ENCODE measurements at regions not wholly inside any gene's neighbourhood (a gene's known extent, or its start where the extent isn't known, plus 50 kb on each side); places are given as distances from the start of the nearest gene placed in this dataset.

DNA sequence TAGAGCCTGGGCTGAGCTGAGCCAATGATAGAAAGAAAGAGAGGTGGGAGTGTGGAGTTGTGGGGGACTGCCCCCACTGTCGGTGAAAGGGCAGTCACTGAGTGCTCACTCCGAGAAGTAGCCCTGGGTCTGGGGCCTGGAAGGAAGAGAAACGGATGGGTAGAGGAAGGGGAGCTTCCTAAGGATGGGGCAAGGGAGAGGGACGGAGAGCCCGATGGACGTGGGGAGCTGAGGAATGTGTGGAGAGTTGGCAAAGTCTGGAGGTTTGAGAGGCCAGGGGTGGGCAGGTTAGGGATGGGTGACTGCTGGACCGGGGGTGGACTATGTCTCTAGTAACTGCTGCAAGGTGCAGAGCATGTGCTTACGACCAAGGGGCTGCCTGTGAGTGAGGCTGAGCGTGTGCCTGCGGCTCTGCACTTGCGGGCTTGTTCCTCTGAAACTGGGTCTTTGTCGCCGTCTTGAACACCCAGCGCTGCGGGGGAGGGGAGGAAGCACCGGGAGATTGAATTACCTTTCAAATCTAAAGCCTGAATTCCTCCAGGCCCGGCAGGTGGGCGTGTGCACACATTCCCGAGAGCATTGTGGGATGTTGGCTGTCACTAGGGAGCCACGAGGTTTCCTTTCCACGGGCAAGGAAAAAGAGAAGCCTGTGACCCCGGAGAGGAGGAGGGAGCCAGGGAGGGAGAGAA lies 76.4 kb upstream of the ARAP3 start:
- Histone ChIP-seq H3K27ac (peak overlapping the region in 1 of 2 donors; percentile 65), H3K4me3 (no peak overlapping the region), H3K4me1 (replicated peaks in 1 of 2) (peaks cover 25 to 32% of the 10 kb centered on the region in 2 donors)
- peak in 7 of 8 experiments; percentile 37 to 85 (median 74) for ATAC-seq (replicated peaks in 6 of 8)
- WGBS, 10 experiments, result 5 to 90% (median 33%) methylated on average over 1 to 7 of the region's 22 CpGs; no CpG with 5 or more reads in 1 of the 10 experiments
- in situ Hi-C loops (cut with MboI; ENCODE audit: low pct_unique_long_range_greater_than_20kb in 2 of 9, low sequenced_read_pairs in 9 of 9, unreplicated experiment in 9 of 9), result no loop called here

DNA sequence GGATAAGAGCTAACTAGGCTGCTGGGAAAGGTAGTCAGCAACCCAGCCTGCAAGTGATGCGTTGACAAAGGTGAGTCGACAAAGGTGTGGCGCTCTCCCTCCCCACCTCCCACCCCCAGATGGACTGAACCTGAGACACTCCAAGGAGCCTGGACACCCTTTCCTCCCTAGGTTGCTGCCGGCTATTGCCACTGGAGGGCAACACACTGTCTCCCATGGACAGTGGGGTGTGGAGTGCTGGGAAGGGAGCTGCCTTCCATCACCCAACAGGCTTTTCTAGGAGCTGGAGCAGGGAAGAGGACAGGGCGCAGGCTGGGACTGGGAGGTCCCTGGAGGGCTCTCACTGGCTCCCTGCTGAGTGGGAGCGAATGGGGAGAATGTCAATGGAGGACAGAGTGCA lies 75.4 kb upstream of the ARAP3 start:
- Histone ChIP-seq H3K4me1 (replicated peaks in 1 of 2) (peaks cover 20 to 22% of the 10 kb centered on the region in 2 donors), H3K4me3 (no peak overlapping the region), H3K27ac (no peak overlapping the region)
- WGBS, 10 experiments, result 0 to 20% methylated on average over 1 to 2 of the region's 6 CpGs; no CpG with 5 or more reads in 8 of the 10 experiments
- peak in 5 of 8 experiments; percentile 29 to 90 (median 85) for ATAC-seq (replicated peaks in 6 of 8)
- in situ Hi-C loops (cut with MboI; ENCODE audit: low pct_unique_long_range_greater_than_20kb in 2 of 9, low sequenced_read_pairs in 9 of 9, unreplicated experiment in 9 of 9), result no loop called here

GRCh38 chr5:141756196-141756595 lies 74.2 kb upstream of the ARAP3 start:
- Histone ChIP-seq H3K27ac (no peak overlapping the region), H3K4me1 (replicated peaks in 1 of 2) (peaks cover 20 to 22% of the 10 kb centered on the region in 2 donors), H3K4me3 (no peak overlapping the region)
- in situ Hi-C loops (cut with MboI; ENCODE audit: low pct_unique_long_range_greater_than_20kb in 2 of 9, low sequenced_read_pairs in 9 of 9, unreplicated experiment in 9 of 9), result no loop called here
- no peak for ATAC-seq (replicated peaks in 6 of 8)
- WGBS, 10 experiments, result 60% methylated on average over 2 of the region's 3 CpGs; no CpG with 5 or more reads in 9 of the 10 experiments

DNA sequence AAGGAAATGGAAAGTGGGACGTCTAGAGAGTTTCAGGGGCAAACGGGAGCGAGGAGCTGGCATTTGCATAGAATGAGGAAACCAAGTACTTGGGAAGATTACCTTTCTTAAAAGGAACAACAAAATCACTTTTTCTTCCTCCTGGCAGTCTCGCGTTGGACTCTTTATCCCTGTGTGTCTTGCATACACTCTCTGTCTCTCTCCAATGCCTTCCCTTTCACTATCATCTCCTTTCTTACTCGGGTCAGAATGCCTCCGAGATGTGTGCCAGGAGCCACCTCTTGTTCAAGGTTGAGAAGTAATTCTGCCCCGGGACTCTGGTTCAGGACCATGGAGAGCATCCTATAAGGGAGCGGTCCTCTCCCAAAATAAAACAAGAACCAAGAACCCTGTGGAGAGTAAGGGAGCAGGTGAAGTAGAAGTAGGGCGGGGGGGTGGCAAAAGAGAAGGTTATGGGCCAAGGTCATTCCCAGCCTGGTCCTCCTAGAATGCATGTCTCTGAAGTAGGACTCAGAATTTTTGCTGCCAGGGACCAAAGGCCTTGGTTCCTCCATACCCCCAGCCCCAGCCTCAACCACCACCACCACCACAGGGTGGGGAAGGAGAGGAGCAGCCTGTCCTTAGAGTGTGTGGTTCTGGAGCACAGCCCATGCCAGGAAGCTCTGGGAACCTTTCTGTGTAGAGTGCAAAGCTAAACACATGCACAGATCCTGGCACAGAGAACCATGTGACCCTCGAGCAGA lies 72.1 kb upstream of the ARAP3 start:
- no peak overlapping the region for H3K4me3 ChIP-seq
- ATAC-seq (replicated peaks in 6 of 8), result peak in 3 of 8 experiments; percentile 29 to 59 (median 37)
- in situ Hi-C loops (cut with MboI; ENCODE audit: low pct_unique_long_range_greater_than_20kb in 2 of 9, low sequenced_read_pairs in 9 of 9, unreplicated experiment in 9 of 9), result no loop called here
- H3K4me1 ChIP-seq (replicated peaks in 1 of 2), result peaks cover 16 to 20% of the 10 kb centered on the region in 2 donors
- 0 to 52% (median 18%) methylated on average over 2 to 7 of the region's 11 CpGs; no CpG with 5 or more reads in 2 of the 10 experiments for WGBS, 10 experiments
- no peak overlapping the region for H3K27ac ChIP-seq

DNA sequence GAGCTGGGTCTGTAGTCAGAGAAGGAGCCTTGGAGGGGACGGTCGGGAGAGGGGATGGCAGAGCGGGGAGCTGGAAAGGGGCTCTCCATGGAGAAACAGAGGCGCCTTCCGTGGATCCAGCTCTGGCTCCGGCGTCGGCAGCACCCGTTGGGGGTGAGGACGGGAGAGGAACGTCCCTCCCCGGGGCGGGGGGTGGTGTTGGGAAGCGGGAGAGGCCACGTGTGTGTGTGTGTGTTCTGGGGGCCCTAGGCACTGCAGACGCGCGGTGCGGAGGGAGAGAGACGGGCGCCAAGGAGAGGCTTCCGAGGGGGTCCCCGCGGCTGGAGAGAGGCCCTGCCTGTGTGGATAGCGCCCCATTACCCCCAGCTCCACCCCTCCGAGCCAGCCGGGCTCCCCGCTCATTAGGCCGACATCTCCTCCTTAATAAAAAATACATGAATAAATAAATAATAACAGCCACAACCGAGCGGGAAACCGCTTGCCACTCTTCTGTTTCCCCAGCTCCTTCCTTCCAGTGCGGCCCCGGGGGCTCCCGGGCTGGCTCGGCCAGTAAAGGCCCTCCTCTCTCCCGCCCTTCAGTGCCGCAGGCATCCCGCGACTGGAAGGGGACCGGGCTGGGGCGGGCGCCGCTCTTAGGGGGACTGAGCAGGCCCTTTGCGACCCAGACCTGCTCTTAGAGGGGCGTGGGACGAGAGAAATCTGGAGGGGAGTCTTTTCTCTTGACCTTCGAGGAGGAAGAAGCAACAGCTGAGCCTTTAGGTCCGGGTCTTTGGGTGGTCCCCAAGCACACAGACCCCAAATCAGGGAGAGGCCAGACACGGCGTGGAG lies 71.3 kb upstream of the ARAP3 start:
- ATAC-seq (replicated peaks in 6 of 8), result peak in 2 of 8 experiments; percentile 9 to 46
- Histone ChIP-seq H3K4me3 (no peak overlapping the region), H3K4me1 (replicated peaks in 1 of 2) (peaks cover 12 to 17% of the 10 kb centered on the region in 2 donors), H3K27ac (no peak overlapping the region)
- in situ Hi-C loops (cut with MboI; ENCODE audit: low pct_unique_long_range_greater_than_20kb in 2 of 9, low sequenced_read_pairs in 9 of 9, unreplicated experiment in 9 of 9), result no loop called here
- WGBS, 10 experiments, result 0 to 87% (median 60%) methylated on average over 1 to 15 of the region's 51 CpGs; no CpG with 5 or more reads in 1 of the 10 experiments

DNA sequence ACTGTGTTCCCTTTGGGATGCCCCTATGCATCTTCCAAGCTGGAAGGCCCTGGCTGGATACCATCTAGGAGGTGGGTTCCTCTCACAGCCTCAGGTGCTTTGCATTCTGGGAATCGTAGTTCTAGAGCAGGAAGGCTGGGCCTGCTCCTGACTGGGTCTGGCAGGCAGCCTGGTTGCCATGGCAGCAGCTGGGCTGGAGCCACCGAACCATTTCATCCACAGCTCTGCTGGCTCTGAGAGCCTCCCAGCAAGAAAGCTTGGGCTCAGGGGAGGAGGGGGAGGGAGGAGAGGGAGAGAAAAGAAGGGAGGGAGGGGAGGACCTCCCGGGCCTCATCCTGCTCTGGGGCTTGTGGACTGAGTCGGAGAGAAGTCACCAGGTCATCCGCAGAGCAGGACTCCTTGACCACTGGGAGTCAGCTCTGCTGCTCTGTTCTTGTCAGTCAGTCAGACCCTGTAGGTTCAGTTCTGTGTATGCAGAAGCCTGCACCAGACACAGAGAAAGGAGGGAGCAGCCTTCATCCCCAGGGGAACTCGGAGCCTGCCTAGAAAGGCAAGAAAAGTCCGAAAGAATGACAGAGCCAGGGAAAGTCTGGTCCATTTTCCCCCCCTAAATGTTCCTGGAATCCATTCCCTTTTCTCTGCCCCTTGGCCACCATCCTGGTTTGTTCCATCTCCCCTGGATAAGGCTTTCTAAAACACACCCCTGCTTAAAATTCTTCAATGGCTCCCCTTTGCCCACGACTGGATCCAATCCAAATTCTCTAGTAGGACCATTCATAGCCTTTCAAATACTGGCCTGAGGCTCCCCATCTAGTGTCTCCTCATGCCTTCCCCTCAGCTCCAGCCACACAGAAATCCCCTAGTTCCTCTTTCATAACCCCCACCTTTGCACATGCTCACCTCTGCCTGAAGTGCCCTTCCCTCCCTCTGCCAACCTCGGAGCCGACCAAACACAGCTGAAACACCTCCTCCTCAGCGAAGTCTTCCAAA lies 65.4 kb upstream of the ARAP3 start:
- Histone ChIP-seq H3K27ac (peak overlapping the region in 1 of 2 donors; percentile 59), H3K4me3 (no peak overlapping the region), H3K4me1 (replicated peaks in 1 of 2) (peaks cover 41 to 52% of the 10 kb centered on the region in 2 donors)
- in situ Hi-C loops (cut with MboI; ENCODE audit: low pct_unique_long_range_greater_than_20kb in 2 of 9, low sequenced_read_pairs in 9 of 9, unreplicated experiment in 9 of 9), result no loop called here
- ATAC-seq (replicated peaks in 6 of 8), result peak; percentile 93 to 98 (median 96)
- WGBS, 10 experiments, result 0 to 92% (median 55%) methylated on average over 1 to 3 of the region's 11 CpGs; no CpG with 5 or more reads in 2 of the 10 experiments

DNA sequence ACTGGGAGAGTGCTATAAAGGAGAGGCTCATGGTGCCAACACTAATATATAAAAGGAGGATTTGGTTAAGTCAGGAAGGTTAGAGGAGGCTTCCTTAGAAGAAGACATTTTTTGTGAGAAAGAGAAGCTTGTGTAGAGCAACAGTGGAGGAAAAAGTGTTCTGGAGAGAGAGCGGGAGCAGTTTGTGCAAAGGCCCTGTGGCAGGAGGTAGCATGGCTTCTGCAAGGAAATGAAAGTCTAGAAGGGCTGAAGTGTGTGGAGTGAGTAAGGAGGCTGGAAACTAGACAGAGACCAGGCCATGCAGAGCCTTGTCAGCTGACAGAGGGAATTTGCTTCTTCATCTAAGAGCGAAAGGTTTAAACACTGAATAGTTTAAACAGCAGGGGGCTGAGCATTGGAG lies 64.4 kb upstream of the ARAP3 start:
- 63 to 100% (median 94%) methylated on average over 1 to 2 of the region's 2 CpGs; no CpG with 5 or more reads in 1 of the 10 experiments for WGBS, 10 experiments
- peaks cover 52 to 62% of the 10 kb centered on the region in 2 donors for H3K4me1 ChIP-seq (replicated peaks in 1 of 2)
- H3K27ac ChIP-seq, result no peak overlapping the region
- ATAC-seq (replicated peaks in 6 of 8), result no peak
- no peak overlapping the region for H3K4me3 ChIP-seq
- in situ Hi-C loops (cut with MboI; ENCODE audit: low pct_unique_long_range_greater_than_20kb in 2 of 9, low sequenced_read_pairs in 9 of 9, unreplicated experiment in 9 of 9), result no loop called here

DNA sequence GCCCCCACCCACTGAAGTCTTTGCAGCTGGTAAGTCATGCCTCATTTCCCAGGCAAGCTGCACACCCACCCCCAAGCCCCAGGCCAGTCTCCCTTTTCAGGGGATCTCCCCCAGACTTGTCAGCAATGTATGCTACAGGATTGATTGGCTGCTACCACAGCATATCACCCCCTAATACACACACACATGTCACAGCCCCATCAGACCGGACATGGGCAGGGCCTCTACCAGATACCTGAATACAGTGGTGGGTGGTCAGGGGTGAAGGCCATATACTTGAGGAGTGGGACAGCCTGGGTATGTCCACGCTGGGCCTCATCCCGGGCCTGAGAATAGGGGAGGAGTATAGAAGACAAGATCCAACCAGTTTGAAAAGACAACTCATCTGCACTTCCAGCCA lies 63.4 kb upstream of the ARAP3 start:
- 10 to 100% methylated on average over 1 to 2 of the region's 3 CpGs; no CpG with 5 or more reads in 8 of the 10 experiments for WGBS, 10 experiments
- Histone ChIP-seq H3K4me3 (no peak overlapping the region), H3K27ac (no peak overlapping the region), H3K4me1 (replicated peaks in 1 of 2) (peaks cover 61 to 72% of the 10 kb centered on the region in 2 donors)
- no peak for ATAC-seq (replicated peaks in 6 of 8)
- in situ Hi-C loops (cut with MboI; ENCODE audit: low pct_unique_long_range_greater_than_20kb in 2 of 9, low sequenced_read_pairs in 9 of 9, unreplicated experiment in 9 of 9), result no loop called here

DNA sequence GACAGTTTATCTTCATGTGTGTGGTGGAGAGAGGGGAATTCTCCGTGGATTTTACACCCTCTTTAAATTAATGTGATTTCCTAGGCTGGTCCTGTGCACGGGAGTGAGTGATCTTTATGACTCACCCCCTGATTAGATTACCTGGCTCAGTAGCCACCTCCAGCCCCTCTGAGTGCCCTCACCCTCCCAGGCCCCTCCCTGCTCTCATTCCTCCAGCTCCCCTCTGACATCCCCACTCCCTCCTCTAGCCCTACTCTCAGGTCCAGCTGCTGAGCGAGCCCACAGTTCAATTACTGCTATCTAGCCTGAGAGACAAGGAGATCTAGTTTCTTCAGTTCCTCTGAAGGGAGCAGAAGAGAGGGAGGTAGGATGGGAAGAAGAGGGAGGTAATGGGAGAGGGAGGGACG lies 61.8 kb upstream of the ARAP3 start:
- in situ Hi-C loops (cut with MboI; ENCODE audit: low pct_unique_long_range_greater_than_20kb in 2 of 9, low sequenced_read_pairs in 9 of 9, unreplicated experiment in 9 of 9), result no loop called here
- Histone ChIP-seq H3K27ac (peak overlapping the region in 1 of 2 donors; percentile 28), H3K4me3 (no peak overlapping the region), H3K4me1 (replicated peaks in 1 of 2) (peaks cover 61 to 73% of the 10 kb centered on the region in 2 donors)
- 0 to 34% (median 15%) methylated on average over 1 to 4 of the region's 4 CpGs; no CpG with 5 or more reads in 2 of the 10 experiments for WGBS, 10 experiments
- ATAC-seq (replicated peaks in 6 of 8), result peak in 5 of 8 experiments; percentile 42 to 68 (median 46)

- WGBS, 10 experiments, result 0 to 60% (median 45%) methylated on average over 1 to 10 of the region's 18 CpGs; no CpG with 5 or more reads in 2 of the 10 experiments
- in situ Hi-C loops (cut with MboI; ENCODE audit: low pct_unique_long_range_greater_than_20kb in 2 of 9, low sequenced_read_pairs in 9 of 9, unreplicated experiment in 9 of 9), result no loop called here
- Histone ChIP-seq H3K4me1 (replicated peaks in 1 of 2) (peaks cover 55 to 74% of the 10 kb centered on the region in 2 donors), H3K4me3 (no peak overlapping the region), H3K27ac (peak overlapping the region in 1 of 2 donors; percentile 19)
- peak in 5 of 8 experiments; percentile 2 to 68 (median 24) for ATAC-seq (replicated peaks in 6 of 8)
Measured at GRCh38 chr5:141742866-141743851, 61.1 kb upstream of the ARAP3 start.

DNA sequence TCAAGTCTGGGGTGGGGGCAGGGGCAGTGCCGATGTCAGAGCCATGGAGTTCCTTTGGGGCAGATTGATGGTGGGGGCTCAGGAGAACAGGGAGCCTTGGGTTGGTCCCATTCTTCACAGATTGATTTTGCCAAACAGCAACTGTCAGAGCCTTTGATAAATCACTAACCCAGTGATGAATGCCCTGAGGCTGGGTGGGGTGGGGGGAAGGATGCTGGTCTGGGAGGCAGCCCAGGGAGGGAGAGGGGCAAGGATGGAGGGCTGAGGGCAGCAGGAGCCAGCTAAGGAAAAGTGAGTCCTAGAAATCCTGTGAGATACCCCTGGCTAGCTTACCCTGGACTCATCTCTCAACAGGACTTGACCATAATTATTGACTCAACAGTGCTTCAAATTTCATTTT lies 60.1 kb upstream of the ARAP3 start:
- 20% methylated on average over 1 of the region's 1 CpG; no CpG with 5 or more reads in 9 of the 10 experiments for WGBS, 10 experiments

More for the DNA sequence above, 60.1 kb upstream of the ARAP3 start:
- Histone ChIP-seq H3K27ac (no peak overlapping the region), H3K4me3 (no peak overlapping the region), H3K4me1 (replicated peaks in 1 of 2) (peaks cover 57 to 74% of the 10 kb centered on the region in 2 donors)
- ATAC-seq (replicated peaks in 6 of 8), result no peak
- in situ Hi-C loops (cut with MboI; ENCODE audit: low pct_unique_long_range_greater_than_20kb in 2 of 9, low sequenced_read_pairs in 9 of 9, unreplicated experiment in 9 of 9), result no loop called here

All from motor neuron (in vitro differentiated cells).